ENCODE measurements at regions not wholly inside any gene's neighbourhood (a gene's known extent, or its start where the extent isn't known, plus 50 kb on each side); places are given as distances from the start of the nearest gene placed in this dataset.
"Not testable (repeated sequence)": the region's sequence is repeated elsewhere in the genome, so short reads cannot be mapped to it uniquely, and the experiment has no call there.

GRCh38 chr15:94848054-94848453 is 616.7 kb downstream of the MCTP2 start:
- DNase-seq, result no peak

GRCh38 chr15:94855018-94855408 is 623.7 kb downstream of the MCTP2 start:
- DNase-seq, result no peak

GRCh38 chr15:94855409-94856266 is 624.3 kb downstream of the MCTP2 start:
- DNase-seq, result no peak

GRCh38 chr15:94856267-94856854 is 625.0 kb downstream of the MCTP2 start:
- no peak for DNase-seq

- DNase-seq, result no peak
Observed at GRCh38 chr15:94857466-94857865, 626.1 kb downstream of the MCTP2 start.

GRCh38 chr15:94858011-94858410 is 626.6 kb downstream of the MCTP2 start:
- no peak for DNase-seq

GRCh38 chr15:94858449-94858848 is 627.1 kb downstream of the MCTP2 start:
- DNase-seq, result no peak

GRCh38 chr15:94858920-94859319 is 627.6 kb downstream of the MCTP2 start:
- no peak for DNase-seq

GRCh38 chr15:94864600-94864999 is 633.2 kb downstream of the MCTP2 start:
- DNase-seq, result no peak

- DNase-seq, result not testable (repeated sequence)
Observed at GRCh38 chr15:94868265-94868664, 636.9 kb downstream of the MCTP2 start.

- DNase-seq, result no peak
Observed at GRCh38 chr15:94875550-94875949, 644.2 kb downstream of the MCTP2 start.

GRCh38 chr15:94877833-94878232 is 646.5 kb downstream of the MCTP2 start:
- DNase-seq, result no peak

- no peak for DNase-seq
Observed at GRCh38 chr15:94882071-94882712, 650.8 kb downstream of the MCTP2 start.

- DNase-seq, result no peak
Observed at GRCh38 chr15:94887391-94887790, 656.0 kb downstream of the MCTP2 start.

GRCh38 chr15:94889153-94889552 is 657.8 kb downstream of the MCTP2 start:
- DNase-seq, result no peak

GRCh38 chr15:94893091-94893490 is 661.7 kb downstream of the MCTP2 start:
- no peak for DNase-seq

GRCh38 chr15:94894056-94894455 is 662.7 kb downstream of the MCTP2 start:
- no peak for DNase-seq

- no peak for DNase-seq
Observed at GRCh38 chr15:94909510-94909909, 678.1 kb downstream of the MCTP2 start.

- DNase-seq, result no peak
Observed at GRCh38 chr15:94910166-94910565, 678.8 kb downstream of the MCTP2 start.

- DNase-seq, result no peak
Observed at GRCh38 chr15:94912760-94913159, 681.4 kb downstream of the MCTP2 start.

- no peak for DNase-seq
Observed at GRCh38 chr15:94917068-94917467, 685.7 kb downstream of the MCTP2 start.

- DNase-seq, result no peak
Observed at GRCh38 chr15:94921936-94922335, 690.6 kb downstream of the MCTP2 start.

GRCh38 chr15:94924057-94924456 is 692.7 kb downstream of the MCTP2 start:
- DNase-seq, result no peak

GRCh38 chr15:94924971-94925598 is 693.7 kb downstream of the MCTP2 start:
- DNase-seq, result no peak
